Endodermal cell (in vitro differentiated cells): ENCODE measurements at regions not wholly inside any gene's neighbourhood (a gene's known extent, or its start where the extent isn't known, plus 50 kb on each side); places are given as distances from the start of the nearest gene placed in this dataset.

ENCODE experiments used
- DNase-seq: peaks from one replicate; pipeline ENCODE4 v3.0.0-alpha.2; 2017
- H3K27ac ChIP-seq: 2 replicates; pipeline ENCODE4 v1.5.1; 2013; ENCODE audit warnings: mild to moderate bottlenecking, low read depth, low read length, moderate library complexity
- H3K27me3 ChIP-seq: 2 replicates; pipeline ENCODE4 v1.6.1; 2013; ENCODE audit warnings: mild to moderate bottlenecking, low read length, moderate library complexity; ENCODE audit not compliant: insufficient read depth, control insufficient read depth, poor library complexity, severe bottlenecking
- H3K36me3 ChIP-seq: 2 replicates; pipeline ENCODE4 v1.7.0; 2013; ENCODE audit warnings: mild to moderate bottlenecking, low read length, moderate library complexity; ENCODE audit not compliant: control insufficient read depth, insufficient read depth
- H3K4me1 ChIP-seq: one replicate; pipeline ENCODE4 v1.7.0; 2013; ENCODE audit warnings: low read length; ENCODE audit not compliant: control insufficient read depth, insufficient read depth
- H3K4me3 ChIP-seq: 2 replicates; pipeline ENCODE4 v1.5.1; 2013; ENCODE audit warnings: mild to moderate bottlenecking, low read length, moderate library complexity
- H3K9ac ChIP-seq: 2 replicates; pipeline ENCODE4 v1.6.1; 2013; ENCODE audit warnings: mild to moderate bottlenecking, low read length, moderate library complexity; ENCODE audit not compliant: poor library complexity, severe bottlenecking; ENCODE audit errors: extremely low read depth
- H3K9me3 ChIP-seq: 2 replicates; pipeline ENCODE4 v1.6.1; 2013; ENCODE audit warnings: mild to moderate bottlenecking, low read length, moderate library complexity; ENCODE audit not compliant: control insufficient read depth
- H3K27ac Mint-ChIP-seq: 2 replicates; pipeline ENCODE4 v1.8.0; 2020; ENCODE audit warnings: mixed read lengths
- H3K27me3 Mint-ChIP-seq: 2 replicates; pipeline ENCODE4 v1.8.0; 2021; ENCODE audit warnings: mild to moderate bottlenecking, mixed read lengths; ENCODE audit not compliant: insufficient read depth
- H3K36me3 Mint-ChIP-seq: 2 replicates; pipeline ENCODE4 v1.8.0; 2020; ENCODE audit warnings: low read depth, mixed read lengths
- H3K4me1 Mint-ChIP-seq: 2 replicates; pipeline ENCODE4 v1.8.0; 2020; ENCODE audit warnings: mixed read lengths
- H3K4me3 Mint-ChIP-seq: 2 replicates; pipeline ENCODE4 v1.8.0; 2020; ENCODE audit warnings: mild to moderate bottlenecking, moderate library complexity, mixed read lengths
- H3K9me3 Mint-ChIP-seq: 2 replicates; pipeline ENCODE4 v1.8.0; 2020; ENCODE audit warnings: mild to moderate bottlenecking, mixed read lengths
- CTCF ChIP-seq: fragments of 200-600 bp; sonication (generic); conservative IDR thresholded peaks from 2 replicates; pipeline ENCODE4 v1.5.0; 2021; ENCODE audit warnings: antibody characterized with exemption, mild to moderate bottlenecking
- WGBS, 2 experiments: methylation state at CpG; one replicate each; pipeline versions ENCODE4 v1.1.5 to v1.1.7; 2013; ENCODE audit warnings: missing lambda C conversion rate in 2 of 2, mixed read lengths in 1 of 2; ENCODE audit not compliant: insufficient coverage in 1 of 2, insufficient read length in 1 of 2; 5-methylcytosine and 5-hydroxymethylcytosine counted together

GRCh38 chr4:79014230-79014629, 75.0 kb upstream of the PAQR3 start:
- no peaks in the 10 kb centered on the region for H3K9me3 ChIP-seq
- H3K9ac ChIP-seq, result no peak overlapping the region
- no peaks in the 10 kb centered on the region for H3K36me3 Mint-ChIP-seq
- no peak for DNase-seq
- H3K27ac Mint-ChIP-seq, result no peak overlapping the region
- no peak overlapping the region for H3K4me3 ChIP-seq
- peaks cover 8% of the 10 kb centered on the region for H3K4me1 ChIP-seq
- peaks cover 1% of the 10 kb centered on the region for H3K9me3 Mint-ChIP-seq
- H3K27me3 ChIP-seq, result no peaks in the 10 kb centered on the region
- no peak for TF ChIP-seq CTCF
- H3K27me3 Mint-ChIP-seq, result no peaks in the 10 kb centered on the region
- no peak overlapping the region for H3K4me3 Mint-ChIP-seq
- H3K4me1 Mint-ChIP-seq, result peaks cover 11% of the 10 kb centered on the region
- H3K36me3 ChIP-seq, result no peaks in the 10 kb centered on the region
- H3K27ac ChIP-seq, result no peak overlapping the region
- WGBS, 2 experiments, result 88 to 90% methylated on average over 2 to 3 of the region's 3 CpGs

DNA sequence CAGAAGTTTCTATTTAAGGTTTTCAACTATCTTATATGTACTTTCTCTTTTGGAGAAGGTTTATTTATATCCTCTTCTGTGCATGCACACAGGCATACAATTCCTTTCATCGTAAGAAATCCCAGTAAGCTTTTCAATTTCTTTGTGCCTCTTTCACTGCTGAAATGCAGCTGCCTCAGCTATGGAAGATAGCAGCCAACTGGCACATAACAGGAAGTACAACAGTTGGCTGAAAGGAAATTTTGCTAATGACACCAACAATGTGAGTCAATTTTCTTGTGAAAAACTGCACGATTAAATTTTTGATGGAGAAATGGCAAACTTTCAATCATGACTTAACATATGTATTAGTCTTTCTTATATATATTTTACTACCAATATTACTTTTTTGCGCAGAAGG, 74.5 kb upstream of the PAQR3 start:
- Histone ChIP-seq H3K27ac (no peak overlapping the region), H3K36me3 (no peaks in the 10 kb centered on the region), H3K4me1 (peaks cover 8% of the 10 kb centered on the region), H3K9ac (no peak overlapping the region), H3K9me3 (no peaks in the 10 kb centered on the region), H3K4me3 (no peak overlapping the region), H3K27me3 (no peaks in the 10 kb centered on the region)
- no peaks in the 10 kb centered on the region for H3K36me3 Mint-ChIP-seq
- peaks cover 11% of the 10 kb centered on the region for H3K4me1 Mint-ChIP-seq
- no peak for TF ChIP-seq CTCF
- H3K4me3 Mint-ChIP-seq, result no peak overlapping the region
- H3K27me3 Mint-ChIP-seq, result no peaks in the 10 kb centered on the region
- DNase-seq, result no peak
- no peak overlapping the region for H3K27ac Mint-ChIP-seq
- 86 to 87% methylated on average over 1 to 3 of the region's 3 CpGs for WGBS, 2 experiments
- H3K9me3 Mint-ChIP-seq, result no peaks in the 10 kb centered on the region

DNA sequence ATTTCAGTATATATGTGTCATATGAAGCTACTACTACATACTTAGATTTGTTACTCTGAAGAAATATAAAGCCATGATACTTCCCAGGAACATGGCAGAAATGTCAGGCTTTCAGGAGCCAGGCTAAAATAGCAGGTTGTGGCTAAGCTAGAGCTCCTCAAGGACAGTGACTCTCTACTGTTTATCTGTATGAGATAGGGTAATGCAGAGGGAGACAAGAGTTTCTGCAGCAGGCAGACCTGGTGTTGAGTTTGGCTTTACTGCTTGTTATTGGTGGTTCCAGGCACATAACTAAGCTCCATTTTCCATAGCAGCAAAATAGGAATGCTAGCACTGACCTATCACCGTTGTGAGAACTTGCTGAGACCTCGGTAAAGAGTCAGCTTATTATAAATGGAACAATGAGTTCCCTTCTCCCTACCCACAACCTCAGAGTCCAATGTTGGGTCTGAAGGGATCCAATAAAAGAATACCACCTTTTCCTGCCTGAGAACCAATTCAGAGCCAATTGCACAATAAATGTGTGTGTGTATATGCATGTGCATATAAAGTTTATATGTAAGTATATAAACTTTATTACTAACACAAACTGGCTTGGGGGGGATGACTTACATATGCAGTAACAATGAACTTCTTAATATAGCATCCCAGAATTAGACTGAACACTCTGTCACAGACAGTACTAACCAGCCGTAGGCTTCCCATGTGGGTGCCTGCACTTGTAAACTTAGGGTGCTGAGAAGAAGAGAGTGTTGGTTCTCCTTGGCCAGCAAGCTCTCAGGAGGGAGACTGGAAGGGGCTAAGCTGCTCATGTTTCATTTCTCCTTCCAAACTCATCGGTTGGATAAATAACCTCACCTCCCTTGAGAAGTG, 51.9 kb upstream of the PAQR3 start:
- no peaks in the 10 kb centered on the region for H3K9me3 Mint-ChIP-seq
- no peak overlapping the region for H3K9ac ChIP-seq
- H3K9me3 ChIP-seq, result no peaks in the 10 kb centered on the region
- no peak overlapping the region for H3K4me3 Mint-ChIP-seq
- no peak overlapping the region for H3K4me3 ChIP-seq
- 86% methylated on average over 4 of the region's 4 CpGs; no CpG with 5 or more reads in 1 of the 2 experiments for WGBS, 2 experiments
- DNase-seq, result no peak
- no peaks in the 10 kb centered on the region for H3K27me3 Mint-ChIP-seq
- H3K4me1 ChIP-seq, result no peaks in the 10 kb centered on the region
- H3K27ac Mint-ChIP-seq, result no peak overlapping the region
- TF ChIP-seq CTCF, result no peak
- H3K36me3 ChIP-seq, result no peaks in the 10 kb centered on the region
- no peak overlapping the region for H3K27ac ChIP-seq
- H3K36me3 Mint-ChIP-seq, result no peaks in the 10 kb centered on the region
- no peaks in the 10 kb centered on the region for H3K27me3 ChIP-seq
- H3K4me1 Mint-ChIP-seq, result no peaks in the 10 kb centered on the region
